ENCODE measurements at regions not wholly inside any gene's neighbourhood (a gene's known extent, or its start where the extent isn't known, plus 50 kb on each side); places are given as distances from the start of the nearest gene placed in this dataset.

DNA sequence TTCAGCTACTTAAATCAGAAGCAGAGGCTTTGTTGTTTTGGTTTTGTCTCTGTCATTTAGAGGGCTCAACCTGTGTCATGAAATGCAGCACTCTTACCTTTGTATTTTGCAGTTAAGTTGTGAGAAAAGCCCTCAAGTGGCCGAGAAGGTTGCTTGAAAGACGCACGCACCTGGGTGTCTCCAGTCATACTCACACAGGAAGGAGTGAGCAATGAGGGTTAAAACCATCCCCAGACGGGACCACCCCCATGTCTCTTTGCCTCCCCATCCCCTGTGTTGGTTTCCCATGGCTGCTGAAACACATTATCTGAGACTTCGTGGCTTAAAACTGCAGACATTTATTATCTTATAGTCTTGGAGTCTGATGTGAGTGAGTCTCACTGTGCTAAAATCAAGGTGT lies 376.1 kb upstream of the CFAP20DC start:
- DNase-seq (ENCODE audit: extremely low spot score in 2 of 2), result no peak
- H3K4me3 ChIP-seq, result no peak overlapping the region
- intact Hi-C loops (cut with DNase I), result no loop called here
- H3K27me3 ChIP-seq, result no peaks in the 10 kb centered on the region
- TF ChIP-seq POLR2A (IDR thresholded peaks at IDR 0.05) (no peak), CTCF (IDR thresholded peaks at IDR 0.05) (no peak), POLR2AphosphoS5 (IDR thresholded peaks at IDR 0.05; ENCODE audit: insufficient read depth in 1 of 2, low read depth in 1 of 2) (no peak)
- H3K36me3 ChIP-seq, result no peaks in the 10 kb centered on the region
- H3K27ac ChIP-seq, result no peak overlapping the region
- H3K9me3 ChIP-seq, result no peaks in the 10 kb centered on the region
- no peaks in the 10 kb centered on the region for H3K4me1 ChIP-seq

DNA sequence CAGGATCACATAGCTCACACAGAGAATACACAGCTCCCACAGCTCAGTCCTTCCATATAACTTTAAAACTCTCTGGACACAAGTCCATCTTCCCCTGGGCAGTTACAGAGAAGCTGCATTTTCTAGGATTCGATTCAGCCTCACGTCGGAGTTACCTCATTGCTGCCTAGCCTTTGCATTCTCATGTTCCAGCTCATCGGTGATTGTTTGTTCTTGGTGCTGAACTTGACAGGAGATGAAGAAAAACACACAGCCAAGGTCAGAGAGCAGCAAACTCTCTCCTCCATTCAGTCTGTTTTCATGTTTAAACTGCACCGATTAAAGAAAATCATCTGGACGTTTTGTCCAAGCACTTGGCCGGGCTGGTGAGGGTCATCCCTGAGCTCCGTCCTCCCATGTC lies 375.5 kb upstream of the CFAP20DC start:
- Histone ChIP-seq H3K9me3 (no peaks in the 10 kb centered on the region), H3K4me1 (no peaks in the 10 kb centered on the region), H3K4me3 (no peak overlapping the region), H3K27me3 (no peaks in the 10 kb centered on the region), H3K27ac (no peak overlapping the region), H3K36me3 (no peaks in the 10 kb centered on the region)
- TF ChIP-seq POLR2AphosphoS5 (IDR thresholded peaks at IDR 0.05; ENCODE audit: insufficient read depth in 1 of 2, low read depth in 1 of 2), result no peak
- no peak for TF ChIP-seq POLR2A (IDR thresholded peaks at IDR 0.05)
- TF ChIP-seq CTCF (IDR thresholded peaks at IDR 0.05), result no peak
- intact Hi-C loops (cut with DNase I), result no loop called here
- no peak for DNase-seq (ENCODE audit: extremely low spot score in 2 of 2)

- DNase-seq (ENCODE audit: extremely low spot score in 2 of 2), result no peak
- H3K27ac ChIP-seq, result no peak overlapping the region
- H3K36me3 ChIP-seq, result no peaks in the 10 kb centered on the region
- no peaks in the 10 kb centered on the region for H3K4me1 ChIP-seq
- no peaks in the 10 kb centered on the region for H3K27me3 ChIP-seq
- intact Hi-C loops (cut with DNase I), result no loop called here
- H3K9me3 ChIP-seq, result no peaks in the 10 kb centered on the region
- TF ChIP-seq POLR2A (IDR thresholded peaks at IDR 0.05) (no peak), POLR2AphosphoS5 (IDR thresholded peaks at IDR 0.05; ENCODE audit: insufficient read depth in 1 of 2, low read depth in 1 of 2) (no peak), CTCF (IDR thresholded peaks at IDR 0.05) (no peak)
- H3K4me3 ChIP-seq, result no peak overlapping the region
Measured at GRCh38 chr3:59424268-59425010, 374.6 kb upstream of the CFAP20DC start.

DNA sequence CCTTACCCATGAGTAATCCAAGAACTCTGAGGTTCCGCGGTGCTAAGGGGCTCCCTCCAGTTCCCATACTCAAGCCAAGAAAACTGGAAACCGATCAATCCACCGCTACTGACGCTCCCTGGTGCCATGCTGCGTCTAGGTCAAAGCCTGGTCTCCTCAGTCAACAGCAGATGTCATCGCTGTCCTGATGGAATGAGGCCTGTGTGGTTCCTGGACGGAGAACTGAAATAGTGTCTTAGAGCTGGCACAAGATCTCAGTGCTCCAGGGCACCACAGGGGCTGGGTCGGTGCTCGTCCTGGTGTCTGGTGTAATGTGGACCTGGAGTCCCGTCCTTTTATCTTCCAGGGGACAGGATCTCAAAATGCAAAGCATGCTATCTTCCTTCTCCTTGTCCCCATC lies 373.9 kb upstream of the CFAP20DC start:
- H3K9me3 ChIP-seq, result no peaks in the 10 kb centered on the region
- no peak for DNase-seq (ENCODE audit: extremely low spot score in 2 of 2)
- no peaks in the 10 kb centered on the region for H3K27me3 ChIP-seq
- H3K27ac ChIP-seq, result no peak overlapping the region
- no peaks in the 10 kb centered on the region for H3K36me3 ChIP-seq
- TF ChIP-seq CTCF (IDR thresholded peaks at IDR 0.05) (no peak), POLR2AphosphoS5 (IDR thresholded peaks at IDR 0.05; ENCODE audit: insufficient read depth in 1 of 2, low read depth in 1 of 2) (no peak), POLR2A (IDR thresholded peaks at IDR 0.05) (no peak)
- no peaks in the 10 kb centered on the region for H3K4me1 ChIP-seq
- no peak overlapping the region for H3K4me3 ChIP-seq
- intact Hi-C loops (cut with DNase I), result no loop called here

GRCh38 chr3:59422312-59422711 lies 372.5 kb upstream of the CFAP20DC start:
- DNase-seq (ENCODE audit: extremely low spot score in 2 of 2), result no peak
- intact Hi-C loops (cut with DNase I), result no loop called here
- Histone ChIP-seq H3K27ac (no peak overlapping the region), H3K4me3 (no peak overlapping the region), H3K9me3 (no peaks in the 10 kb centered on the region), H3K27me3 (no peaks in the 10 kb centered on the region), H3K36me3 (no peaks in the 10 kb centered on the region), H3K4me1 (no peaks in the 10 kb centered on the region)
- TF ChIP-seq POLR2A (IDR thresholded peaks at IDR 0.05) (no peak), POLR2AphosphoS5 (IDR thresholded peaks at IDR 0.05; ENCODE audit: insufficient read depth in 1 of 2, low read depth in 1 of 2) (no peak)

Measured in vagina (tissue), 2 donors.